Left lobe of liver (tissue), 2 donors: ENCODE measurements at regions not wholly inside any gene's neighbourhood (a gene's known extent, or its start where the extent isn't known, plus 50 kb on each side); places are given as distances from the start of the nearest gene placed in this dataset.

Source experiments
- ATAC-seq: fragments of 200-7000 bp; cut with Tn5 transposase; one replicate; pipeline ENCODE4 v1.9.1; 2020; ENCODE audit warnings: mild to moderate bottlenecking, moderate library complexity
- DNase-seq: peaks from one replicate; pipeline ENCODE4 v3.0.0-alpha.2; 2020; ENCODE audit warnings: low spot score
- donor health status: DM: no; HTN: no; CAD: no; lungs with moderate emphysema.
- donor health status: DM: no; HTN: yes; CAD: no.

GRCh38 chr10:3692387-3692999 lies 92.5 kb downstream of the KLF6 start:
- ATAC-seq (no peak), DNase-seq (no peak)

GRCh38 chr10:3691482-3691881 lies 93.5 kb downstream of the KLF6 start:
- no peak for ATAC-seq
- DNase-seq = no peak

- ATAC-seq (no peak), DNase-seq (no peak)
Observed at GRCh38 chr10:3689871-3690510, 95.0 kb downstream of the KLF6 start.

GRCh38 chr10:3687510-3688081 lies 97.4 kb downstream of the KLF6 start:
- no peak for ATAC-seq
- DNase-seq = no peak

GRCh38 chr10:3685384-3685783 lies 99.6 kb downstream of the KLF6 start:
- ATAC-seq (no peak), DNase-seq (no peak)

GRCh38 chr10:3684891-3685290 lies 100.1 kb downstream of the KLF6 start:
- ATAC-seq (no peak), DNase-seq (no peak)

GRCh38 chr10:3683560-3683959 lies 101.4 kb downstream of the KLF6 start:
- no peak for DNase-seq
- ATAC-seq = no peak

- no peak for ATAC-seq
Observed at GRCh38 chr10:3682745-3683144, 102.3 kb downstream of the KLF6 start.

GRCh38 chr10:3681642-3682554 lies 103.1 kb downstream of the KLF6 start:
- ATAC-seq (peak; percentile 97), DNase-seq (peak; percentile 55)

More at GRCh38 chr10:3682745-3683144, 102.3 kb downstream of the KLF6 start:
- DNase-seq = no peak

GRCh38 chr10:3679950-3680629 lies 104.9 kb downstream of the KLF6 start:
- no peak for DNase-seq
- no peak for ATAC-seq

- no peak for ATAC-seq
- DNase-seq = no peak
Observed at GRCh38 chr10:3678629-3679227, 106.3 kb downstream of the KLF6 start.

GRCh38 chr10:3676564-3676963 lies 108.4 kb downstream of the KLF6 start:
- ATAC-seq (no peak), DNase-seq (no peak)

GRCh38 chr10:3672220-3672619 lies 112.8 kb downstream of the KLF6 start:
- ATAC-seq (no peak), DNase-seq (no peak)

GRCh38 chr10:3671386-3671955 lies 113.5 kb downstream of the KLF6 start:
- ATAC-seq = no peak

GRCh38 chr10:3668966-3669330 lies 116.1 kb downstream of the KLF6 start:
- ATAC-seq (no peak), DNase-seq (no peak)

More at GRCh38 chr10:3671386-3671955, 113.5 kb downstream of the KLF6 start:
- DNase-seq = no peak

GRCh38 chr10:3668276-3668965 lies 116.6 kb downstream of the KLF6 start:
- DNase-seq (peak; percentile 72), ATAC-seq (peak; percentile 94)

GRCh38 chr10:3666525-3667302 lies 118.3 kb downstream of the KLF6 start:
- ATAC-seq (no peak), DNase-seq (no peak)

GRCh38 chr10:3665316-3665908 lies 119.6 kb downstream of the KLF6 start:
- ATAC-seq (no peak), DNase-seq (no peak)
